Colonic mucosa (tissue), 4 donors: ENCODE measurements at regions not wholly inside any gene's neighbourhood (a gene's known extent, or its start where the extent isn't known, plus 50 kb on each side); places are given as distances from the start of the nearest gene placed in this dataset.

Experiments used
- DNase-seq: peaks from one replicate; pipeline ENCODE4 v3.0.0-alpha.2; 2020
- H3K27ac ChIP-seq: fragments of 200-600 bp; one replicate; pipeline ENCODE4 v1.8.0; 2021
- H3K27me3 ChIP-seq: fragments of 200-600 bp; one replicate; pipeline ENCODE4 v1.8.0; 2021
- H3K36me3 ChIP-seq: fragments of 200-600 bp; one replicate; pipeline ENCODE4 v1.8.0; 2021
- H3K4me1 ChIP-seq: fragments of 200-600 bp; one replicate; pipeline ENCODE4 v1.8.0; 2021; ENCODE audit warnings: mild to moderate bottlenecking
- H3K4me3 ChIP-seq: fragments of 200-600 bp; one replicate; pipeline ENCODE4 v1.8.0; 2021
- H3K9ac ChIP-seq, 2 donors: one replicate each; pipeline ENCODE4 v1.7.0; 2013; ENCODE audit warnings: control low read depth in 2 of 2, low read depth in 2 of 2, low read length in 2 of 2
- H3K9me3 ChIP-seq: fragments of 200-600 bp; one replicate; pipeline ENCODE4 v1.8.0; 2021
- intact Hi-C: fragments of 100-400 bp; cut with DNase I; formaldehyde crosslinking; loops from one replicate; pipeline ENCODE4 v1.14.1; 2022
- TF ChIP-seq, protein P1 (sequence below): fragments of 200-600 bp; IDR thresholded peaks from one replicate; pipeline ENCODE4 v1.8.0; 2022; ENCODE audit warnings: antibody characterized with exemption, mild to moderate bottlenecking
- donor health status: healthy.
- donor health status: DM: no; HTN: no; CAD: no.
- donor health status: DM: no; HTN: no; CAD: no.

DNA sequence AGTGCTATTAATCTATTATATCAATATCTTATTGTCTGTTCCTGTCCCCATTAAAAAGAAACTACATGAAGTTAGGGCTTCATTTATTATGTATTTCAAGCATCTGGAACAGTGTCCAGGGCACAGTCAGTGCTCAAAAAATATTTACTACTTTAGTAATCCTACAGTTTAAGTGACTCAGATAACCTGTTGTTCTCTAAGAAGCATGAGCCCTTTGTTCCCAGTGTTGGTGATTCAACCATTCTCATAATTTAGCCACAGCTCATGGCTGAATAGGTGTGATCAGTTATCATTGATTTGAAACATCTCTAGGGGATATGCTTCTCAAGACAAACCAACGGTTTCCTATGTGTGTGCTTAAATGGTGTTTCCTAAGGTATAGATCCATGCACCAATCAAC is 292.7 kb downstream of the TMEM167A start:
- Histone ChIP-seq H3K4me3 (no peak overlapping the region), H3K4me1 (no peaks in the 10 kb centered on the region), H3K36me3 (no peaks in the 10 kb centered on the region), H3K27ac (no peak overlapping the region), H3K9me3 (no peaks in the 10 kb centered on the region), H3K9ac (no peak overlapping the region), H3K27me3 (no peaks in the 10 kb centered on the region)
- DNase-seq, result no peak
- TF ChIP-seq, protein P1, sequence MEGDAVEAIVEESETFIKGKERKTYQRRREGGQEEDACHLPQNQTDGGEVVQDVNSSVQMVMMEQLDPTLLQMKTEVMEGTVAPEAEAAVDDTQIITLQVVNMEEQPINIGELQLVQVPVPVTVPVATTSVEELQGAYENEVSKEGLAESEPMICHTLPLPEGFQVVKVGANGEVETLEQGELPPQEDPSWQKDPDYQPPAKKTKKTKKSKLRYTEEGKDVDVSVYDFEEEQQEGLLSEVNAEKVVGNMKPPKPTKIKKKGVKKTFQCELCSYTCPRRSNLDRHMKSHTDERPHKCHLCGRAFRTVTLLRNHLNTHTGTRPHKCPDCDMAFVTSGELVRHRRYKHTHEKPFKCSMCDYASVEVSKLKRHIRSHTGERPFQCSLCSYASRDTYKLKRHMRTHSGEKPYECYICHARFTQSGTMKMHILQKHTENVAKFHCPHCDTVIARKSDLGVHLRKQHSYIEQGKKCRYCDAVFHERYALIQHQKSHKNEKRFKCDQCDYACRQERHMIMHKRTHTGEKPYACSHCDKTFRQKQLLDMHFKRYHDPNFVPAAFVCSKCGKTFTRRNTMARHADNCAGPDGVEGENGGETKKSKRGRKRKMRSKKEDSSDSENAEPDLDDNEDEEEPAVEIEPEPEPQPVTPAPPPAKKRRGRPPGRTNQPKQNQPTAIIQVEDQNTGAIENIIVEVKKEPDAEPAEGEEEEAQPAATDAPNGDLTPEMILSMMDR, result no peak
- intact Hi-C loops, result no loop called here

DNA sequence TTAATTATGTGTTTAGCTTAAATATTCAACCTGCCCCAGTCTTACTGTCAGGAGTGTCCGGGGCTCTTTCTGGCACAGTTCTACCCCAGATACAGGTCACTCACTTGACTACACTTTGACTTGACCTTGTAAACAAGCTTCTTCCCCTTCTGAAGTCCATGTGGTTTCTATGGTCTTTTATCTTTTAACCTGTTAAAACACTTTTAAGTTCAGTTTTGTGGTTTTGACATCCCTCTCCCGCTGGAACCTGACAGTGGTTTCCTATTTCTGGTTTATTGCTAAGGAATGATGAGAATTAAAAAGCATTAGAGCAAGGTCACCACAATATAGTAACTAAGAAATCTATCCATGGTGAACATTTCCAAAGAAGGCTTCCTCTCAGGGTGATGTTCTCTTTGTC is 300.1 kb downstream of the TMEM167A start:
- no peaks in the 10 kb centered on the region for H3K4me1 ChIP-seq
- intact Hi-C loops, result no loop called here
- H3K36me3 ChIP-seq, result no peaks in the 10 kb centered on the region
- H3K27ac ChIP-seq, result no peak overlapping the region
- H3K4me3 ChIP-seq, result no peak overlapping the region
- TF ChIP-seq, protein P1, result no peak
- no peak overlapping the region for H3K9ac ChIP-seq
- no peak for DNase-seq
- no peaks in the 10 kb centered on the region for H3K9me3 ChIP-seq
- no peaks in the 10 kb centered on the region for H3K27me3 ChIP-seq

GRCh38 chr5:82772281-82772680 is 304.9 kb downstream of the TMEM167A start:
- H3K9ac ChIP-seq, result no peak overlapping the region
- no peak overlapping the region for H3K4me3 ChIP-seq
- TF ChIP-seq, protein P1, result no peak
- H3K9me3 ChIP-seq, result no peaks in the 10 kb centered on the region
- H3K27ac ChIP-seq, result no peak overlapping the region
- no peaks in the 10 kb centered on the region for H3K27me3 ChIP-seq
- no peaks in the 10 kb centered on the region for H3K4me1 ChIP-seq
- no peaks in the 10 kb centered on the region for H3K36me3 ChIP-seq
- no peak for DNase-seq
- intact Hi-C loops, result no loop called here

DNA sequence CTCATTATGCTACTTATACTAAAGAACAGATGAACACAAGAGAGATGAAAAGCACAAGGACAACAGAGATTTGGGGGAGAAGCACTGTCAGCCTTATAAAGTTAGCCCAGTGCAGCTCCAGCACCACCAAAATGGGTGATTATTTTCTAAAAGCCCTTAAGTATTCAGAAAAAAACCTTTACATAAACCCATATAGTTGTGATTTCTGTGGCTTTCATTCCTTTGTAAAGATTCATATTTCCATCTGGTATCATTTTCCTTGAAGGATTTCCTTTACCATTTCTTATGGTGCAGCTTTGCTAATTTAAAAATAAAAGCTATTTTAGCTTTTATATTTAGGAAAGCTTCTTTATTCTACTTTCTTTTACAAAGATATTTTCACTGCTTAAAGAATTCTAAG is 311.0 kb downstream of the TMEM167A start:
- Histone ChIP-seq H3K27me3 (no peaks in the 10 kb centered on the region), H3K27ac (no peak overlapping the region), H3K9me3 (no peaks in the 10 kb centered on the region), H3K9ac (no peak overlapping the region), H3K36me3 (no peaks in the 10 kb centered on the region), H3K4me1 (no peaks in the 10 kb centered on the region), H3K4me3 (no peak overlapping the region)
- TF ChIP-seq, protein P1, result no peak
- no peak for DNase-seq
- intact Hi-C loops, result no loop called here

DNA sequence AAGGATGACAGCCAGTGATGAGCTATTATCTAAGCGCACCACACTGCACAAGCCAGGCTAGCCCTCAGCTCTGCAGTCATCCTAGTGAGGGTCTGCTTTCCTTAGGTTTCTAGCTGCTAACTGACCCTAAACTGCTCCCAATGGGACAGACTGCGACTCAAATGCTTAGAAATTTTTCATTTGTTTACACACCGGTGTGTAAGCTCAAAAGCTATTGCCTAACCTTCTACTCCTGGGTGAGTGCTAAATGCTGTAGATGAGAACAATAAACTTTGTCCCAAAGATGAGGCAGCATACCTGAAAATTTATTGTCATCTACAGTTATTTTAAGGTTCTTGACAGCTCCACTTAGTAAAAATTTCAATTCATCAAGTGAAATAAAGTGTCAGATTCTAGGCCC is 311.4 kb downstream of the TMEM167A start:
- TF ChIP-seq, protein P1, result no peak
- H3K4me3 ChIP-seq, result no peak overlapping the region
- no peak for DNase-seq
- H3K4me1 ChIP-seq, result no peaks in the 10 kb centered on the region
- no peaks in the 10 kb centered on the region for H3K36me3 ChIP-seq
- no peak overlapping the region for H3K27ac ChIP-seq
- no peaks in the 10 kb centered on the region for H3K9me3 ChIP-seq
- no peak overlapping the region for H3K9ac ChIP-seq
- H3K27me3 ChIP-seq, result no peaks in the 10 kb centered on the region
- intact Hi-C loops, result no loop called here

- Histone ChIP-seq H3K4me1 (no peaks in the 10 kb centered on the region), H3K27me3 (no peaks in the 10 kb centered on the region), H3K27ac (no peak overlapping the region), H3K9me3 (no peaks in the 10 kb centered on the region), H3K36me3 (no peaks in the 10 kb centered on the region), H3K4me3 (no peak overlapping the region), H3K9ac (no peak overlapping the region)
- TF ChIP-seq, protein P1, result no peak
- no peak for DNase-seq
- intact Hi-C loops, result no loop called here
Observed at GRCh38 chr5:82760856-82761255, 316.3 kb downstream of the TMEM167A start.
